PFSK-1 (cell line): ENCODE measurements at regions not wholly inside any gene's neighbourhood (a gene's known extent, or its start where the extent isn't known, plus 50 kb on each side); places are given as distances from the start of the nearest gene placed in this dataset.

Source experiments
- POLR2AphosphoS5 ChIP-seq: IDR thresholded peaks from 2 replicates; pipeline ENCODE4 v1.6.1; 2012; ENCODE audit warnings: low read depth, mild to moderate bottlenecking, control low read depth, low read length, moderate library complexity
- REST ChIP-seq, 2 experiments: IDR thresholded peaks; 2 replicates each; pipeline versions ENCODE4 v1.6.1 to v1.8.0; 2011 to 2012; ENCODE audit warnings: low read depth in 2 of 2, low read length in 2 of 2, control low read depth in 1 of 2, inconsistent platforms in 1 of 2, mild to moderate bottlenecking in 1 of 2, moderate library complexity in 1 of 2; ENCODE audit not compliant: insufficient read depth in 1 of 2
- SIN3A ChIP-seq: IDR thresholded peaks from 2 replicates; pipeline ENCODE4 v1.6.1; 2012; ENCODE audit warnings: mild to moderate bottlenecking, low read length, moderate library complexity, borderline replicate concordance; ENCODE audit not compliant: insufficient read depth
- TAF1 ChIP-seq: IDR thresholded peaks from 2 replicates; pipeline ENCODE4 v1.6.1; 2012; ENCODE audit warnings: low read length, control low read depth, borderline replicate concordance; ENCODE audit not compliant: insufficient read depth

DNA sequence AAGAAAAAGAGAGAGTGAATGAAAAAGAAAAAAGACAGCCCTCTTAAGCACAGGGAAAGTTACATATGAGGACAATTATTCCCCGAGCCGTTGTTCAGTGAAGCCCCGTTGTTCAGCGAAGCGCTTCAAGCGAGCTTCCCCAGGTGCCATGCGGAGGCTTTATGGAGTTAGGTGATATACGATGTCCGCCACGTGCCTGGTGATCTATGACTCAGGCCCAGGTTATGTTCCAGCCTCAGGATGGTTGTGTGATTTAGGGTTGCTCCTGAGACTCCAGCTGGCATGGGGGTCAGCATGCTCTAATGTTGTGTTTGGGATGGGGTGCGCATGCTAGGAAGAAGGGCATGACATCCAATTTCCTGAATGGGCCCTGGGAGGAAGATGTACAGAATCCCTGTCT lies 365.6 kb downstream of the CDK5RAP2 start:
- TF ChIP-seq SIN3A (no peak), REST (IDR thresholded peaks at IDR 0.05; ENCODE audit: insufficient read depth in 1 of 2, low read depth in 2 of 2, low read length in 2 of 2) (no peak), POLR2AphosphoS5 (no peak), TAF1 (no peak)
